ENCODE measurements at regions not wholly inside any gene's neighbourhood (a gene's known extent, or its start where the extent isn't known, plus 50 kb on each side); places are given as distances from the start of the nearest gene placed in this dataset.
"Not testable (repeated sequence)": the region's sequence is repeated elsewhere in the genome, so short reads cannot be mapped to it uniquely, and the experiment has no call there.

- Histone ChIP-seq H3K27me3 (ENCODE audit: control insufficient read depth in 1 of 2, insufficient read depth in 2 of 2, low read length in 2 of 2) (no peaks in the 10 kb centered on the region), H3K4me1 (ENCODE audit: control insufficient read depth, insufficient read depth, low read length) (no peaks in the 10 kb centered on the region), H3K9ac (ENCODE audit: low read length in 2 of 2) (no peak overlapping the region), H3K36me3 (ENCODE audit: control insufficient read depth in 2 of 2, insufficient read depth in 2 of 2, low read length in 2 of 2) (no peaks in the 10 kb centered on the region), H3K4me3 (ENCODE audit: low read length in 2 of 2) (no peak overlapping the region), H3K9me3 (ENCODE audit: control insufficient read depth in 2 of 2, low read length in 2 of 2) (peaks cover 0 to 6% of the 10 kb centered on the region in 2 donors), H3K27ac (ENCODE audit: low read length) (no peak overlapping the region)
Observed at GRCh38 chr10:81655986-81656385, 219.0 kb upstream of the NRG3 start.

DNA sequence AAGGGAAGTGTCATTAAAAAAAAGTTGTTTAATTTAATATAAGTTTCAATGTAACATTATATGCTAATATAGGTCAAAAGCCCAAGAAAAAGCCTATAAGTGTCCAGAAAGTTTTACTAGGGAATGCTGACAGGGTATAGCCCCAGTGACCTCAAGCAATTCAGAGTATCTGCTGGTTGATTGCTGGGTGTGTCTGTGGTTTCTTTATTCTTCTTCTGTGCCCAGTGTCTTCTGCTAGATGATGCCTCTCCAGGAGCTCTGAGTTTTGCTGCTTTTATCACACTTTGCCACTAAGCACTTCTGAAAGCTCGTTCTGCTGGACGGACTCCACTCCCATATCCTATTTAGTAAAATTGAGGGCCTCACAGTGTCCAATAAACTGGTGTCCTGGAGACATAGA lies 212.2 kb upstream of the NRG3 start:
- Histone ChIP-seq H3K9me3 (ENCODE audit: control insufficient read depth in 2 of 2, low read length in 2 of 2) (no peaks in the 10 kb centered on the region), H3K9ac (ENCODE audit: low read length in 2 of 2) (no peak overlapping the region), H3K4me1 (ENCODE audit: control insufficient read depth, insufficient read depth, low read length) (no peaks in the 10 kb centered on the region), H3K4me3 (ENCODE audit: low read length in 2 of 2) (no peak overlapping the region), H3K36me3 (ENCODE audit: control insufficient read depth in 2 of 2, insufficient read depth in 2 of 2, low read length in 2 of 2) (no peaks in the 10 kb centered on the region), H3K27me3 (ENCODE audit: control insufficient read depth in 1 of 2, insufficient read depth in 2 of 2, low read length in 2 of 2) (no peaks in the 10 kb centered on the region), H3K27ac (ENCODE audit: low read length) (no peak overlapping the region)

- not testable (repeated sequence) for H3K4me3 ChIP-seq (ENCODE audit: low read length in 2 of 2); H3K9me3 ChIP-seq (ENCODE audit: control insufficient read depth in 2 of 2, low read length in 2 of 2); H3K4me1 ChIP-seq (ENCODE audit: control insufficient read depth, insufficient read depth, low read length); H3K36me3 ChIP-seq (ENCODE audit: control insufficient read depth in 2 of 2, insufficient read depth in 2 of 2, low read length in 2 of 2); H3K27ac ChIP-seq (ENCODE audit: low read length); H3K27me3 ChIP-seq (ENCODE audit: control insufficient read depth in 1 of 2, insufficient read depth in 2 of 2, low read length in 2 of 2); H3K9ac ChIP-seq (ENCODE audit: low read length in 2 of 2)
Observed at GRCh38 chr10:81664800-81665199, 210.2 kb upstream of the NRG3 start.

GRCh38 chr10:81674941-81675340 lies 200.1 kb upstream of the NRG3 start:
- Histone ChIP-seq H3K9me3 (ENCODE audit: control insufficient read depth in 2 of 2, low read length in 2 of 2) (no peaks in the 10 kb centered on the region), H3K4me3 (ENCODE audit: low read length in 2 of 2) (no peak overlapping the region), H3K27me3 (ENCODE audit: control insufficient read depth in 1 of 2, insufficient read depth in 2 of 2, low read length in 2 of 2) (no peaks in the 10 kb centered on the region), H3K4me1 (ENCODE audit: control insufficient read depth, insufficient read depth, low read length) (no peaks in the 10 kb centered on the region), H3K9ac (ENCODE audit: low read length in 2 of 2) (no peak overlapping the region), H3K27ac (ENCODE audit: low read length) (no peak overlapping the region), H3K36me3 (ENCODE audit: control insufficient read depth in 2 of 2, insufficient read depth in 2 of 2, low read length in 2 of 2) (no peaks in the 10 kb centered on the region)

DNA sequence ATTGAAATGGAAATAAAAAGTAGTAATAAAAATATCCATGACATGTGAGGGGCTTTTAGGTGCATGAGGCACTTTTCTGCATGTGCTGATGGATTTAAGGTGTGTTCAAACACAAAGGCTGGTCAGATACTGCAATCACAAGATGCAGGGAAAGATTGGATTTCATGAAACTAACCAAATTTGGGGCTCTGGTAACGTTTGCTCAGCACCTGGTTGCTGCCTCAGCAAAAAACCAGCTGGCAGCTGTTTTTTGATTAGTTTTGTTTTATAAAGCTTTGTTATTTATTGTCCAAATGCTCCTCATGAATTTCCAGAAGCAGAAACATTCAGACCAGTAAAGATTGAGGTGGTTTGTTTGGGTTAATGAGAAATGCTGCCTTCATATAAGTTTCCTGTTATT lies 195.7 kb upstream of the NRG3 start:
- H3K9me3 ChIP-seq (ENCODE audit: control insufficient read depth in 2 of 2, low read length in 2 of 2), result no peaks in the 10 kb centered on the region
- no peaks in the 10 kb centered on the region for H3K4me1 ChIP-seq (ENCODE audit: control insufficient read depth, insufficient read depth, low read length)
- H3K27me3 ChIP-seq (ENCODE audit: control insufficient read depth in 1 of 2, insufficient read depth in 2 of 2, low read length in 2 of 2), result no peaks in the 10 kb centered on the region
- H3K27ac ChIP-seq (ENCODE audit: low read length), result no peak overlapping the region
- no peak overlapping the region for H3K9ac ChIP-seq (ENCODE audit: low read length in 2 of 2)
- H3K4me3 ChIP-seq (ENCODE audit: low read length in 2 of 2), result no peak overlapping the region
- no peaks in the 10 kb centered on the region for H3K36me3 ChIP-seq (ENCODE audit: control insufficient read depth in 2 of 2, insufficient read depth in 2 of 2, low read length in 2 of 2)

DNA sequence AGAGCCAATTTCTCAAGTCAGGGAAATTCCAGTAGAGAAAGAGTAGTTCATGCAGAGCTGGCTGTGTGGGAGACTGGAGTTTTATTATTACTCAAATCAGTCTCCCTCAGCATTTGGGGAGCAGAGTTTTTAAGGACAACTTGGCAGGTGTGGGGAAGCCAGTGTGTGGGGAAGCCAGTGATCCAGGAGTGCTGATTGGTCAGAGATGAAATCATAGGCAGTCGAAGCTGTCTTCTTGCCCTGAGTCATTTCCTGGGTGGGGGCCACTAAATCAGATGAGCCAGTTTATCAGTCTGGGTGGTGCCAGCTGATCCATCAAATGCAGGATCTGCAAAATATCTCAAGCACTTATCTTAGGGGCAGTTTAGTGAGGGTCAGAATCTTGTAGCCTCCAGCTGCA lies 194.6 kb upstream of the NRG3 start:
- no peak overlapping the region for H3K9ac ChIP-seq (ENCODE audit: low read length in 2 of 2)
- no peaks in the 10 kb centered on the region for H3K9me3 ChIP-seq (ENCODE audit: control insufficient read depth in 2 of 2, low read length in 2 of 2)
- no peak overlapping the region for H3K27ac ChIP-seq (ENCODE audit: low read length)
- no peaks in the 10 kb centered on the region for H3K4me1 ChIP-seq (ENCODE audit: control insufficient read depth, insufficient read depth, low read length)
- no peaks in the 10 kb centered on the region for H3K27me3 ChIP-seq (ENCODE audit: control insufficient read depth in 1 of 2, insufficient read depth in 2 of 2, low read length in 2 of 2)
- no peak overlapping the region for H3K4me3 ChIP-seq (ENCODE audit: low read length in 2 of 2)
- no peaks in the 10 kb centered on the region for H3K36me3 ChIP-seq (ENCODE audit: control insufficient read depth in 2 of 2, insufficient read depth in 2 of 2, low read length in 2 of 2)

GRCh38 chr10:81688459-81688858 lies 186.5 kb upstream of the NRG3 start:
- Histone ChIP-seq H3K27ac (ENCODE audit: low read length) (no peak overlapping the region), H3K36me3 (ENCODE audit: control insufficient read depth in 2 of 2, insufficient read depth in 2 of 2, low read length in 2 of 2) (no peaks in the 10 kb centered on the region), H3K4me3 (ENCODE audit: low read length in 2 of 2) (no peak overlapping the region), H3K27me3 (ENCODE audit: control insufficient read depth in 1 of 2, insufficient read depth in 2 of 2, low read length in 2 of 2) (no peaks in the 10 kb centered on the region), H3K9ac (ENCODE audit: low read length in 2 of 2) (no peak overlapping the region), H3K9me3 (ENCODE audit: control insufficient read depth in 2 of 2, low read length in 2 of 2) (no peaks in the 10 kb centered on the region), H3K4me1 (ENCODE audit: control insufficient read depth, insufficient read depth, low read length) (no peaks in the 10 kb centered on the region)

DNA sequence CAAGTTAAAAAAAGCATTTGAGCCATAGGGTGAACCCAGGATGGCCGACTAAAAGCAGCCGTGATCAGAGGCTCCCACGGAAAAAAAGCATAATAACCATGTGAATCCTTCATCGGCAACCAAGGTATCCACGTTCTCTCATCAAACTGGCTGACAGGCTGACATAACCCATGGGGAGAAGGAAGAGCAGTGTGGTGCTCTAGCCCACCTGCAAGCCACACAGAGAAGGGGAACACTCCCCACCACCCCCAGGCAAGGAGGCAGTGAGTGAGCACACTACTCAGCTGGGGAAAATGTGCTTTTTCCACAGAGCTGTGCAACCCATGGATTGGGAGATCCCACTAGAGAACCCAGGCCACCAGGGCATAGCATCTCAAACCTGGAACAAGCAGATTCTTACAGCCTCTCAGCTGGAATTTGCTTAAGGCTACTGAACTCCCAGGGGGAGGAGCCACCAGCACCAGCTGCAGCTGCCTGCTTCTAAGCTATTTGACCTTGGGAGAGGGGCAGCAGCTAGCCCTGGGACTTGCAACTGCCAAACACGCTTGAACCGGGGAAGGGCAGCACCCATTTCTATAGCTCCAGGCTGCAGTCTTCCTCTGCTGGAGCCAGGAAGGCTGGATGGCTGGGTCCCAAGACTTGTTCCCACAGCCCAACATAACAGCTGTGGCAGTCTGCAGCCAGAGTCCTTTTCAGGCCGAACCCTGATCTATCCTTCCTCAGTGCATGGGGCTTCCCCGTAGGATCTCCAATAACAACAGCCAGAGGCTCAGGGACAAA lies 178.2 kb upstream of the NRG3 start:
- H3K27ac ChIP-seq (ENCODE audit: low read length), result no peak overlapping the region
- no peaks in the 10 kb centered on the region for H3K27me3 ChIP-seq (ENCODE audit: control insufficient read depth in 1 of 2, insufficient read depth in 2 of 2, low read length in 2 of 2)
- no peaks in the 10 kb centered on the region for H3K4me1 ChIP-seq (ENCODE audit: control insufficient read depth, insufficient read depth, low read length)
- H3K36me3 ChIP-seq (ENCODE audit: control insufficient read depth in 2 of 2, insufficient read depth in 2 of 2, low read length in 2 of 2), result no peaks in the 10 kb centered on the region
- H3K9ac ChIP-seq (ENCODE audit: low read length in 2 of 2), result no peak overlapping the region
- H3K9me3 ChIP-seq (ENCODE audit: control insufficient read depth in 2 of 2, low read length in 2 of 2), result no peaks in the 10 kb centered on the region
- H3K4me3 ChIP-seq (ENCODE audit: low read length in 2 of 2), result no peak overlapping the region

GRCh38 chr10:81704596-81704995 lies 170.4 kb upstream of the NRG3 start:
- no peaks in the 10 kb centered on the region for H3K36me3 ChIP-seq (ENCODE audit: control insufficient read depth in 2 of 2, insufficient read depth in 2 of 2, low read length in 2 of 2)

GRCh38 chr10:81708416-81708815 lies 166.6 kb upstream of the NRG3 start:
- no peaks in the 10 kb centered on the region for H3K36me3 ChIP-seq (ENCODE audit: control insufficient read depth in 2 of 2, insufficient read depth in 2 of 2, low read length in 2 of 2)
- no peak overlapping the region for H3K27ac ChIP-seq (ENCODE audit: low read length)
- H3K27me3 ChIP-seq (ENCODE audit: control insufficient read depth in 1 of 2, insufficient read depth in 2 of 2, low read length in 2 of 2), result no peaks in the 10 kb centered on the region
- no peaks in the 10 kb centered on the region for H3K9me3 ChIP-seq (ENCODE audit: control insufficient read depth in 2 of 2, low read length in 2 of 2)
- no peaks in the 10 kb centered on the region for H3K4me1 ChIP-seq (ENCODE audit: control insufficient read depth, insufficient read depth, low read length)
- no peak overlapping the region for H3K4me3 ChIP-seq (ENCODE audit: low read length in 2 of 2)
- no peak overlapping the region for H3K9ac ChIP-seq (ENCODE audit: low read length in 2 of 2)

More at GRCh38 chr10:81704596-81704995, 170.4 kb upstream of the NRG3 start:
- no peak overlapping the region for H3K27ac ChIP-seq (ENCODE audit: low read length)
- H3K4me3 ChIP-seq (ENCODE audit: low read length in 2 of 2), result no peak overlapping the region
- H3K27me3 ChIP-seq (ENCODE audit: control insufficient read depth in 1 of 2, insufficient read depth in 2 of 2, low read length in 2 of 2), result no peaks in the 10 kb centered on the region
- no peaks in the 10 kb centered on the region for H3K4me1 ChIP-seq (ENCODE audit: control insufficient read depth, insufficient read depth, low read length)
- H3K9ac ChIP-seq (ENCODE audit: low read length in 2 of 2), result no peak overlapping the region
- H3K9me3 ChIP-seq (ENCODE audit: control insufficient read depth in 2 of 2, low read length in 2 of 2), result no peaks in the 10 kb centered on the region

DNA sequence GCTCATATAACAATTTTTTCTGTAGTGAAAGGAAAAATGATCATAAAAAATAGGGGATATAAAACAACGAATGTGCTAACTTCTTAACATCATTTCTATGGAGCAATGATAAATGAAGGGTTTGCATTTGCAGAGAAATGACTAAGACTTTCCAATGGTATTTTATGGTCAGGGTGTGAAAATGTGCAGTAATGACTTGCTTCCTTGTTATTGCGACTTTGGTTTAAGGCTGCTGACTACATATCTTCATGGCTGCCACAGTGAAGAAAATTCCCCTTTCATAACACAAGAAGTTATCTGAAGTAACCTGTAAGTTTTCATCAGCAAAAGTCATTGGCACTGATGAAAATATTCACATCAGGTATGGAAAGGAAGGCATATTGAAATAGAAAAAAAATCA lies 166.1 kb upstream of the NRG3 start:
- Histone ChIP-seq H3K4me3 (ENCODE audit: low read length in 2 of 2) (no peak overlapping the region), H3K9me3 (ENCODE audit: control insufficient read depth in 2 of 2, low read length in 2 of 2) (no peaks in the 10 kb centered on the region), H3K4me1 (ENCODE audit: control insufficient read depth, insufficient read depth, low read length) (no peaks in the 10 kb centered on the region), H3K27ac (ENCODE audit: low read length) (no peak overlapping the region), H3K36me3 (ENCODE audit: control insufficient read depth in 2 of 2, insufficient read depth in 2 of 2, low read length in 2 of 2) (no peaks in the 10 kb centered on the region), H3K9ac (ENCODE audit: low read length in 2 of 2) (no peak overlapping the region), H3K27me3 (ENCODE audit: control insufficient read depth in 1 of 2, insufficient read depth in 2 of 2, low read length in 2 of 2) (no peaks in the 10 kb centered on the region)

Measured in stomach smooth muscle (tissue), 2 donors.